ENCODE measurements at regions not wholly inside any gene's neighbourhood (a gene's known extent, or its start where the extent isn't known, plus 50 kb on each side); places are given as distances from the start of the nearest gene placed in this dataset.

- no peak overlapping the region for H3K4me3 Mint-ChIP-seq
- no peaks in the 10 kb centered on the region for H3K36me3 Mint-ChIP-seq
Measured at GRCh38 chr3:25036633-25037032, 391.4 kb upstream of the RARB start.

GRCh38 chr3:25037049-25037547 lies 391.0 kb upstream of the RARB start:
- TF ChIP-seq, protein P1, sequence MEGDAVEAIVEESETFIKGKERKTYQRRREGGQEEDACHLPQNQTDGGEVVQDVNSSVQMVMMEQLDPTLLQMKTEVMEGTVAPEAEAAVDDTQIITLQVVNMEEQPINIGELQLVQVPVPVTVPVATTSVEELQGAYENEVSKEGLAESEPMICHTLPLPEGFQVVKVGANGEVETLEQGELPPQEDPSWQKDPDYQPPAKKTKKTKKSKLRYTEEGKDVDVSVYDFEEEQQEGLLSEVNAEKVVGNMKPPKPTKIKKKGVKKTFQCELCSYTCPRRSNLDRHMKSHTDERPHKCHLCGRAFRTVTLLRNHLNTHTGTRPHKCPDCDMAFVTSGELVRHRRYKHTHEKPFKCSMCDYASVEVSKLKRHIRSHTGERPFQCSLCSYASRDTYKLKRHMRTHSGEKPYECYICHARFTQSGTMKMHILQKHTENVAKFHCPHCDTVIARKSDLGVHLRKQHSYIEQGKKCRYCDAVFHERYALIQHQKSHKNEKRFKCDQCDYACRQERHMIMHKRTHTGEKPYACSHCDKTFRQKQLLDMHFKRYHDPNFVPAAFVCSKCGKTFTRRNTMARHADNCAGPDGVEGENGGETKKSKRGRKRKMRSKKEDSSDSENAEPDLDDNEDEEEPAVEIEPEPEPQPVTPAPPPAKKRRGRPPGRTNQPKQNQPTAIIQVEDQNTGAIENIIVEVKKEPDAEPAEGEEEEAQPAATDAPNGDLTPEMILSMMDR (IDR thresholded peaks at IDR 0.05) = no peak
- Mint-ChIP-seq H3K27me3 (ENCODE audit: low read depth in 3 of 3) (no peaks in the 10 kb centered on the region), H3K27ac (no peak overlapping the region), H3K4me1 (no peaks in the 10 kb centered on the region), H3K9me3 (no peaks in the 10 kb centered on the region), H3K36me3 (no peaks in the 10 kb centered on the region), H3K4me3 (no peak overlapping the region)
- Histone ChIP-seq H3K36me3 (replicated peaks in 1 of 2; ENCODE audit: control insufficient read depth in 1 of 2, insufficient read depth in 2 of 2, low read length in 2 of 2) (no peaks in the 10 kb centered on the region), H4K20me1 (ENCODE audit: insufficient read depth, low read length) (no peaks in the 10 kb centered on the region), H2AFZ (ENCODE audit: insufficient read depth, low read depth, low read length, poor library complexity, severe bottlenecking) (no peak overlapping the region), H3K4me1 (ENCODE audit: control insufficient read depth in 1 of 2, insufficient read depth in 2 of 2, low read length in 2 of 2) (no peaks in the 10 kb centered on the region), H3K9me3 (replicated peaks in 1 of 2; ENCODE audit: control insufficient read depth in 1 of 2, insufficient read depth in 1 of 2, low read length in 2 of 2) (no peaks in the 10 kb centered on the region), H3K9ac (ENCODE audit: insufficient read depth, low read length, poor library complexity, severe bottlenecking) (no peak overlapping the region), H3K79me2 (ENCODE audit: insufficient read depth, low read length) (no peaks in the 10 kb centered on the region), H3K4me3 (replicated peaks in 1 of 3; ENCODE audit: low read depth in 2 of 3, low read length in 3 of 3) (no peak overlapping the region), H3K4me2 (replicated peaks; ENCODE audit: extremely low read depth, low read length, poor library complexity, severe bottlenecking) (no peak overlapping the region), H3K27ac (ENCODE audit: low read depth in 1 of 2, low read length in 2 of 2) (no peak overlapping the region), H3K27me3 (ENCODE audit: control insufficient read depth in 2 of 2, insufficient read depth in 2 of 2, low read length in 2 of 2) (no peaks in the 10 kb centered on the region)
- WGBS (ENCODE audit: insufficient coverage) = 58% methylated on average over 2 of the region's 6 CpGs
- DNase-seq = no peak
- intact Hi-C loops (cut with micrococcal nuclease) = no loop called here

More at GRCh38 chr3:25036633-25037032, 391.4 kb upstream of the RARB start:
- H3K4me3 ChIP-seq (replicated peaks in 1 of 3; ENCODE audit: low read depth in 2 of 3, low read length in 3 of 3) = no peak overlapping the region
- no CpG with 5 or more reads among the region's 2 CpGs for WGBS (ENCODE audit: insufficient coverage)
- H3K27me3 Mint-ChIP-seq (ENCODE audit: low read depth in 3 of 3) = no peaks in the 10 kb centered on the region
- DNase-seq = no peak
- H3K4me1 Mint-ChIP-seq = no peaks in the 10 kb centered on the region
- no peaks in the 10 kb centered on the region for H3K4me1 ChIP-seq (ENCODE audit: control insufficient read depth in 1 of 2, insufficient read depth in 2 of 2, low read length in 2 of 2)
- H3K79me2 ChIP-seq (ENCODE audit: insufficient read depth, low read length) = no peaks in the 10 kb centered on the region
- H3K4me2 ChIP-seq (replicated peaks; ENCODE audit: extremely low read depth, low read length, poor library complexity, severe bottlenecking) = no peak overlapping the region
- no peak overlapping the region for H3K9ac ChIP-seq (ENCODE audit: insufficient read depth, low read length, poor library complexity, severe bottlenecking)
- no peaks in the 10 kb centered on the region for H4K20me1 ChIP-seq (ENCODE audit: insufficient read depth, low read length)
- H2AFZ ChIP-seq (ENCODE audit: insufficient read depth, low read depth, low read length, poor library complexity, severe bottlenecking) = no peak overlapping the region
- H3K36me3 ChIP-seq (replicated peaks in 1 of 2; ENCODE audit: control insufficient read depth in 1 of 2, insufficient read depth in 2 of 2, low read length in 2 of 2) = no peaks in the 10 kb centered on the region
- H3K27ac Mint-ChIP-seq = no peak overlapping the region
- intact Hi-C loops (cut with micrococcal nuclease) = no loop called here
- no peaks in the 10 kb centered on the region for H3K9me3 ChIP-seq (replicated peaks in 1 of 2; ENCODE audit: control insufficient read depth in 1 of 2, insufficient read depth in 1 of 2, low read length in 2 of 2)
- H3K9me3 Mint-ChIP-seq = no peaks in the 10 kb centered on the region
- no peak overlapping the region for H3K27ac ChIP-seq (ENCODE audit: low read depth in 1 of 2, low read length in 2 of 2)
- TF ChIP-seq, protein P1 (IDR thresholded peaks at IDR 0.05) = no peak
- no peaks in the 10 kb centered on the region for H3K27me3 ChIP-seq (ENCODE audit: control insufficient read depth in 2 of 2, insufficient read depth in 2 of 2, low read length in 2 of 2)

Measured in CD14-positive monocyte (primary cell).